Body of pancreas (tissue), 4 donors: ENCODE measurements at regions not wholly inside any gene's neighbourhood (a gene's known extent, or its start where the extent isn't known, plus 50 kb on each side); places are given as distances from the start of the nearest gene placed in this dataset.

Experiments used
- ATAC-seq: fragments of 150-250 bp; one replicate; pipeline ENCODE4 v1.9.1; 2016
- DNase-seq, 4 donors: peaks; one replicate each; pipeline ENCODE4 v3.0.0-alpha.2; 2019
- H3K27ac ChIP-seq, 4 donors: fragments of 200-600 bp; sonication (generic); 1 replicate in 3 of 4; 2 replicates in 1 of 4; pipeline versions ENCODE4 v1.5.1 to v1.6.1; 2016 to 2019; ENCODE audit warnings: mild to moderate bottlenecking in 1 of 4, mixed read lengths in 1 of 4, moderate library complexity in 1 of 4
- H3K27me3 ChIP-seq, 2 donors: fragments of 200-600 bp; sonication (generic); one replicate each; pipeline ENCODE4 v1.6.0; 2016; ENCODE audit warnings: mild to moderate bottlenecking in 1 of 2
- H3K36me3 ChIP-seq, 2 donors: fragments of 200-600 bp; sonication (generic); replicated peaks in 1 of 2; 2 replicates each; pipeline ENCODE4 v1.5.1; 2016; ENCODE audit warnings: low read depth in 2 of 2; ENCODE audit not compliant: insufficient read depth in 1 of 2
- H3K4me1 ChIP-seq: fragments of 200-600 bp; sonication (generic); one replicate; pipeline ENCODE4 v1.6.0; 2016
- H3K4me3 ChIP-seq, 2 donors: fragments of 200-600 bp; sonication (generic); 1 replicate in 1 of 2; 2 replicates in 1 of 2; pipeline ENCODE4 v1.5.1; 2016 to 2019
- H3K9me3 ChIP-seq, 3 donors: fragments of 200-600 bp; sonication (generic); 1 replicate in 2 of 3; 2 replicates in 1 of 3; pipeline ENCODE4 v1.5.1; 2016
- CTCF ChIP-seq, 7 experiments: fragments of 450-650 bp in 4 of 7; fragments of 200-600 bp in 3 of 7; sonication (generic) in 3 of 7; IDR thresholded peaks; one replicate each; pipeline ENCODE4 v1.5.1; 2016 to 2019; ENCODE audit warnings: antibody characterized with exemption in 7 of 7
- POLR2A ChIP-seq, 3 donors: fragments of 450-650 bp; IDR thresholded peaks; one replicate each; pipeline ENCODE4 v1.6.1; 2016; ENCODE audit warnings: antibody characterized with exemption in 3 of 3, mild to moderate bottlenecking in 2 of 3
- WGBS, 2 donors: methylation state at CpG; one replicate each; pipeline ENCODE4 v1.1.5; 2017; 5-methylcytosine and 5-hydroxymethylcytosine counted together
- intact Hi-C: fragments of 100-400 bp; cut with DNase I; formaldehyde crosslinking; loops from one replicate; pipeline ENCODE4 v1.15.1; 2023

GRCh38 chr21:22710721-22711120 is 1712.5 kb downstream of the NCAM2 start:
- no peaks in the 10 kb centered on the region for H3K27me3 ChIP-seq
- no peaks in the 10 kb centered on the region for H3K36me3 ChIP-seq
- no peak for ATAC-seq
- no peak overlapping the region for H3K4me3 ChIP-seq
- intact Hi-C loops, result no loop called here
- H3K27ac ChIP-seq, result no peak overlapping the region
- H3K9me3 ChIP-seq, result no peaks in the 10 kb centered on the region
- WGBS, 2 donors, result 35 to 45% methylated on average over 3 of the region's 3 CpGs
- no peak for DNase-seq
- H3K4me1 ChIP-seq, result no peaks in the 10 kb centered on the region
- TF ChIP-seq CTCF (IDR thresholded peaks at IDR 0.05) (no peak), POLR2A (IDR thresholded peaks at IDR 0.05) (no peak)

DNA sequence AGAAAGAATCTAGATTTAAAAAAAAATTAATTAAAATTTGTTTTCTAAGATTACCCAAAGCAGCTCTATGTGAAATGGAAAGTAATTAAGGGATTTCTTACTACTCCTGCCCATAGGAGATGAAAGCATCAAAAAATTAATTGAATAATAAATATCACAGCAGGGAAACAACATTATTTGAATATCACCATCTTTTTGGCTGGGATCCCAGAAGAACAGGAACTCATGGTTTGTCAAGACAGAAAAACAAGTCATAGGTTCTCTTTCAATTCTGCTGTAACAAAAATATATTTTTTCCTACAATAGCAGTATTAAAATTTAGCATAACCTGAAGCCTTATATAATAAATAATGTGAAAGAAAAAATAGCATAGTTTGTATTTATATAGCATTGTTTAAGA is 1713.4 kb downstream of the NCAM2 start:
- TF ChIP-seq CTCF (IDR thresholded peaks at IDR 0.05) (no peak), POLR2A (IDR thresholded peaks at IDR 0.05) (no peak)
- Histone ChIP-seq H3K9me3 (no peaks in the 10 kb centered on the region), H3K27me3 (no peaks in the 10 kb centered on the region), H3K4me1 (no peaks in the 10 kb centered on the region), H3K4me3 (no peak overlapping the region), H3K27ac (no peak overlapping the region), H3K36me3 (no peaks in the 10 kb centered on the region)
- ATAC-seq, result no peak
- DNase-seq, result no peak
- intact Hi-C loops, result no loop called here

- TF ChIP-seq POLR2A (IDR thresholded peaks at IDR 0.05) (no peak), CTCF (IDR thresholded peaks at IDR 0.05) (no peak)
- 51 to 53% methylated on average over 3 of the region's 3 CpGs for WGBS, 2 donors
- ATAC-seq, result no peak
Observed at GRCh38 chr21:22725436-22725835, 1727.2 kb downstream of the NCAM2 start.

DNA sequence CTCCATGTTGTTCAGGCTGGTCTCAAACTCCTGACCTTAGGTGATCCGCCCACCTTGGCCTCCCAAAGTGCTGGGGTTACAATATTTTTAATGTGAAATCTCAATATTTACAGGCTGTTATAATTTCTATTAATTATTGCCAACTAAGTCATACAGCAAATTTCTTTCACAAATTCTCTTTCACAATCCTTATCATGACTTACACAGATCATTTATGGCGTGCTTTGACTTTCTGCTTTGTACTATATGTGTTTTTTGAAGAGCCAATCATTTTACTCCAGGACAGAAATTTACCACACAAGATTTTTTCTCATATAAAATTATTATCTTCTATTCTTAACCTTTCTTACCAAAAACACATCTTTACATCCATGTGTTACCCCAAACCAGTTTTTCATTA is 1729.9 kb downstream of the NCAM2 start:
- H3K9me3 ChIP-seq, result peaks cover 0 to 3% (median 0%) of the 10 kb centered on the region in 3 donors
- WGBS, 2 donors, result 39 to 42% methylated on average over 2 of the region's 2 CpGs
- no peaks in the 10 kb centered on the region for H3K4me1 ChIP-seq
- no peak overlapping the region for H3K4me3 ChIP-seq
- no peak for ATAC-seq
- H3K27me3 ChIP-seq, result no peaks in the 10 kb centered on the region
- H3K27ac ChIP-seq, result no peak overlapping the region
- no peak for DNase-seq
- H3K36me3 ChIP-seq, result no peaks in the 10 kb centered on the region
- intact Hi-C loops, result no loop called here
- TF ChIP-seq CTCF (IDR thresholded peaks at IDR 0.05) (no peak), POLR2A (IDR thresholded peaks at IDR 0.05) (no peak)

More at GRCh38 chr21:22725436-22725835, 1727.2 kb downstream of the NCAM2 start:
- H3K27me3 ChIP-seq, result no peaks in the 10 kb centered on the region
- H3K4me1 ChIP-seq, result no peaks in the 10 kb centered on the region
- no peak for DNase-seq
- H3K27ac ChIP-seq, result no peak overlapping the region
- intact Hi-C loops, result no loop called here
- H3K4me3 ChIP-seq, result no peak overlapping the region
- peaks cover 0 to 3% (median 0%) of the 10 kb centered on the region in 3 donors for H3K9me3 ChIP-seq
- no peaks in the 10 kb centered on the region for H3K36me3 ChIP-seq

- ATAC-seq, result no peak
- intact Hi-C loops, result no loop called here
- H3K27ac ChIP-seq, result no peak overlapping the region
- no peaks in the 10 kb centered on the region for H3K9me3 ChIP-seq
- H3K36me3 ChIP-seq, result no peaks in the 10 kb centered on the region
- H3K4me3 ChIP-seq, result no peak overlapping the region
- TF ChIP-seq POLR2A (IDR thresholded peaks at IDR 0.05), result no peak
- TF ChIP-seq CTCF (IDR thresholded peaks at IDR 0.05), result no peak
- no peak for DNase-seq
- no peaks in the 10 kb centered on the region for H3K27me3 ChIP-seq
- H3K4me1 ChIP-seq, result no peaks in the 10 kb centered on the region
Observed at GRCh38 chr21:22743085-22743484, 1744.9 kb downstream of the NCAM2 start.
